Left lung (tissue), 4 donors: ENCODE measurements at regions not wholly inside any gene's neighbourhood (a gene's known extent, or its start where the extent isn't known, plus 50 kb on each side); places are given as distances from the start of the nearest gene placed in this dataset.

Experiments used
- ATAC-seq: fragments of 200-7000 bp; cut with Tn5 transposase; one replicate; pipeline ENCODE4 v1.9.1; 2020; ENCODE audit warnings: moderate library complexity
- DNase-seq, 4 donors: peaks; one replicate each; pipeline ENCODE4 v3.0.0-alpha.2; 2013 to 2020
- H3K27ac ChIP-seq, 2 donors: fragments of 200-600 bp; sonication (generic) in 1 of 2; one replicate each; pipeline versions ENCODE4 v1.5.0 to v1.8.0; 2020 to 2021
- H3K27me3 ChIP-seq, 2 donors: fragments of 200-600 bp; sonication (generic) in 1 of 2; one replicate each; pipeline versions ENCODE4 v1.5.0 to v1.8.0; 2020 to 2021
- H3K36me3 ChIP-seq, 2 donors: fragments of 200-600 bp; sonication (generic) in 1 of 2; one replicate each; pipeline versions ENCODE4 v1.5.0 to v1.8.0; 2020 to 2021
- H3K4me1 ChIP-seq, 2 donors: fragments of 200-600 bp; one replicate each; pipeline ENCODE4 v1.8.0; 2021
- H3K4me3 ChIP-seq, 2 donors: fragments of 200-600 bp; sonication (generic) in 1 of 2; one replicate each; pipeline versions ENCODE4 v1.5.0 to v1.8.0; 2020 to 2021; ENCODE audit warnings: mild to moderate bottlenecking in 1 of 2
- H3K9me3 ChIP-seq, 2 donors: fragments of 200-600 bp; sonication (generic) in 1 of 2; one replicate each; pipeline versions ENCODE4 v1.5.0 to v1.8.0; 2020 to 2021
- intact Hi-C, 2 donors: fragments of 100-400 bp; cut with DNase I; formaldehyde crosslinking; loops; one replicate each; pipeline versions ENCODE4 v1.11.2 to v1.14.2; 2022
- TF ChIP-seq, protein P1 (sequence below), 2 donors: fragments of 200-600 bp; sonication (generic) in 1 of 2; IDR thresholded peaks; one replicate each; pipeline versions ENCODE4 v1.5.0 to v1.8.0; 2021; ENCODE audit warnings: antibody characterized with exemption in 2 of 2
- donor health status: DM: no; HTN: yes; CAD: no.
- donor health status: DM: no; HTN: no; CAD: no.

DNA sequence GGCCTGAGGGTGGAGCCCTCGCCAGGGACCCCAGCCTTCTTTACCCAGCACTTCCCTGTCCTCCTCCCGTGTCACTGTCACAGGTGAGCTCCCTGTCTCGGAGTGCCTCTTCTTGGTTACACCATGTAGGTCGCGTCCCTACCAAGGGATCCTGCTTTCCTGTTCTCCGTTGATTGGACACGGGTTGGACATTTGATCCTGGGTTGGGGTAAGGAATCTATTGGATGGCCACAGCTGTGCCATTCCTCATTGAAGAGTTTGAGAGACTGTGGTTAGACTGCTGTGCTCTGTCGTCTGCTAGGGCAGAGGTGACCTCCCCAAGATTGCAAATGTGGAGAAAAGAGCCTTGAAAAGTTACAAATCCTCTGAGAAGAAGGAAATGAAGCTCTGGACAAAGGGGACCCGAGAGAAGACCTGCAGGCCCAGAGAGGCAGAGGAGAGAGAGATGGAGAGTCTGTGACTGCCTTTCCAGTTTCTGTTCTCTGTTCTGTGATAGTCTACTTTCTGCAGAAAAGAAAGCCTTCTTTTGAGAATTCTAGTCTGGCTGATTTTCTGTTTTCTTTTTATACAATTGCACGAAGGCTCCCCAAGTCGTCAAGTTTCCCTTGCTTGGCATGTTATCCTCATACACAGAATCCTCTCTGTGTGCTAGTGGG is 325.7 kb upstream of the RGMA start:
- DNase-seq (no peak), ATAC-seq (no peak)
- TF ChIP-seq, protein P1, sequence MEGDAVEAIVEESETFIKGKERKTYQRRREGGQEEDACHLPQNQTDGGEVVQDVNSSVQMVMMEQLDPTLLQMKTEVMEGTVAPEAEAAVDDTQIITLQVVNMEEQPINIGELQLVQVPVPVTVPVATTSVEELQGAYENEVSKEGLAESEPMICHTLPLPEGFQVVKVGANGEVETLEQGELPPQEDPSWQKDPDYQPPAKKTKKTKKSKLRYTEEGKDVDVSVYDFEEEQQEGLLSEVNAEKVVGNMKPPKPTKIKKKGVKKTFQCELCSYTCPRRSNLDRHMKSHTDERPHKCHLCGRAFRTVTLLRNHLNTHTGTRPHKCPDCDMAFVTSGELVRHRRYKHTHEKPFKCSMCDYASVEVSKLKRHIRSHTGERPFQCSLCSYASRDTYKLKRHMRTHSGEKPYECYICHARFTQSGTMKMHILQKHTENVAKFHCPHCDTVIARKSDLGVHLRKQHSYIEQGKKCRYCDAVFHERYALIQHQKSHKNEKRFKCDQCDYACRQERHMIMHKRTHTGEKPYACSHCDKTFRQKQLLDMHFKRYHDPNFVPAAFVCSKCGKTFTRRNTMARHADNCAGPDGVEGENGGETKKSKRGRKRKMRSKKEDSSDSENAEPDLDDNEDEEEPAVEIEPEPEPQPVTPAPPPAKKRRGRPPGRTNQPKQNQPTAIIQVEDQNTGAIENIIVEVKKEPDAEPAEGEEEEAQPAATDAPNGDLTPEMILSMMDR (IDR thresholded peaks at IDR 0.05), result no peak
- no peak overlapping the region for H3K27ac ChIP-seq
- intact Hi-C loops, result no loop called here
- H3K4me1 ChIP-seq, result no peaks in the 10 kb centered on the region
- no peaks in the 10 kb centered on the region for H3K36me3 ChIP-seq
- no peaks in the 10 kb centered on the region for H3K27me3 ChIP-seq
- H3K4me3 ChIP-seq, result no peak overlapping the region
- no peaks in the 10 kb centered on the region for H3K9me3 ChIP-seq

GRCh38 chr15:93413745-93414144 is 324.7 kb upstream of the RGMA start:
- H3K4me3 ChIP-seq, result no peak overlapping the region
- H3K27me3 ChIP-seq, result no peaks in the 10 kb centered on the region
- intact Hi-C loops, result no loop called here
- DNase-seq (no peak), ATAC-seq (no peak)
- TF ChIP-seq, protein P1 (IDR thresholded peaks at IDR 0.05), result no peak
- H3K4me1 ChIP-seq, result no peaks in the 10 kb centered on the region
- H3K27ac ChIP-seq, result no peak overlapping the region
- no peaks in the 10 kb centered on the region for H3K36me3 ChIP-seq
- no peaks in the 10 kb centered on the region for H3K9me3 ChIP-seq

DNA sequence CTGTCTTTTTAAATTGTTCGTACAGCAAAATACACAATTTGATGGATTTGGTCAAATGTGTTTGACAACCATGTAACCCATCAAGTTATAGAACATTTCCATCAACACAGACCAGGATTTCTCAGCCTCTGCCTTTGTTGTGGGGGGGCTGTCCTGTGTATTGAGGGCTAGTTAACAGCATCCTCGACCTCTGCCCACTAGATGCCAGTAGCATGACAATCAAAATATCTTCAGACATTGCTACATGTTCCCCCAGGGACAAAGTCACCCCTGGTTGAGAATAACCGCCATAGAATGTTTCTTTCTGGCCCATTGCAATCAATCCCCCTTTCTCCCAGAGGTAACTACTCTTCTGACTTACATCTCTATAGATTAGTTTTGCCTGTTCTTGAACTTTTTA is 310.1 kb upstream of the RGMA start:
- TF ChIP-seq, protein P1 (IDR thresholded peaks at IDR 0.05), result no peak
- Histone ChIP-seq H3K27ac (no peak overlapping the region), H3K9me3 (no peaks in the 10 kb centered on the region), H3K27me3 (peaks cover 0 to 4% of the 10 kb centered on the region in 2 donors), H3K4me1 (no peaks in the 10 kb centered on the region), H3K4me3 (no peak overlapping the region), H3K36me3 (no peaks in the 10 kb centered on the region)
- intact Hi-C loops, result no loop called here
- ATAC-seq, result no peak
- DNase-seq, result no peak

DNA sequence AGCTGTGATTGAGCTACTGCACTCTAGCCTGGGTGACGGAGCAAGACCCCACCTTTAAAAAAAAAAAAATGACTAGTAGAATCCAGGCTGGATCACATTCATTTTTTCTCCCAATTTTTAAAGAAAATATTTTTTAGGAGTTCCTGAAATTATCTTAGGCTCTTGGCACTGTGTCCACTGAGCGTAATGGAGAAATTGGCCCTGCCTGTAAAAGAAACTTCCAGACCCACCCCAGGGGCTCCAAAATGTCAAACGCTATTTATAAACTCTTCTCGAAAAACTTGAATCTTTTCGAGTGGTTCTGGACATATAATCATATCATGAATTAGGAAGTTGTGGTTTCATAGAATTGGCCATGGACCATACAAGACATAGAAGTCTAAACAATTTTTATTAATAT is 300.2 kb upstream of the RGMA start:
- ATAC-seq (no peak), DNase-seq (no peak)
- H3K36me3 ChIP-seq, result no peaks in the 10 kb centered on the region
- intact Hi-C loops, result no loop called here
- TF ChIP-seq, protein P1 (IDR thresholded peaks at IDR 0.05), result no peak
- H3K27me3 ChIP-seq, result no peaks in the 10 kb centered on the region
- no peak overlapping the region for H3K27ac ChIP-seq
- H3K9me3 ChIP-seq, result peaks cover 0 to 3% of the 10 kb centered on the region in 2 donors
- no peak overlapping the region for H3K4me3 ChIP-seq
- H3K4me1 ChIP-seq, result no peaks in the 10 kb centered on the region

DNA sequence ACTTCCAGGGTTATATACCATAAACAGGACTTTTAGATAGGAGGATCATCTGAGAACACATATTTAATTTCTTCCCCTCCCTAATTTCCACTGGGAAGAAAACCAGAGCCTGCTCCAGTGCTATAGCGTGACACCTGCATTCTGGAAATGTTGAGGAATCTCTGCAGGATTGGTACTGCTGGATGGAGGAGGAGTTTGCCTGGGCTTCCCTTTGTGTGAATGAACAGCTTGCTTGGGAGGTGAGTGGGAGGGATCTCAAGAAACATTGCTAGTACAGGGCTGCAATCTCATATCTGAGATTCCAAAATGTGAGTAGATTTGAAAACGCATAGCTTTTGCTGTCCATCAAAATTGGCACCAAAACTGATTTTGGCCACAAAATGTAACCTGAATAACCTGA is 295.9 kb upstream of the RGMA start:
- intact Hi-C loops, result no loop called here
- Histone ChIP-seq H3K4me3 (no peak overlapping the region), H3K9me3 (no peaks in the 10 kb centered on the region), H3K27ac (no peak overlapping the region), H3K36me3 (no peaks in the 10 kb centered on the region), H3K27me3 (no peaks in the 10 kb centered on the region), H3K4me1 (no peaks in the 10 kb centered on the region)
- DNase-seq (no peak), ATAC-seq (no peak)
- TF ChIP-seq, protein P1 (IDR thresholded peaks at IDR 0.05), result no peak
